HG03108 (cell line): ENCODE measurements at regions not wholly inside any gene's neighbourhood (a gene's known extent, or its start where the extent isn't known, plus 50 kb on each side); places are given as distances from the start of the nearest gene placed in this dataset.
"Not testable (repeated sequence)": the region's sequence is repeated elsewhere in the genome, so short reads cannot be mapped to it uniquely, and the experiment has no call there.

Experiments
- ATAC-seq: cut with Tn5 transposase; IDR thresholded peaks from one replicate; pipeline ENCODE4 v1.9.1; 2021; ENCODE audit warnings: moderate library complexity; ENCODE audit not compliant: unreplicated experiment

DNA sequence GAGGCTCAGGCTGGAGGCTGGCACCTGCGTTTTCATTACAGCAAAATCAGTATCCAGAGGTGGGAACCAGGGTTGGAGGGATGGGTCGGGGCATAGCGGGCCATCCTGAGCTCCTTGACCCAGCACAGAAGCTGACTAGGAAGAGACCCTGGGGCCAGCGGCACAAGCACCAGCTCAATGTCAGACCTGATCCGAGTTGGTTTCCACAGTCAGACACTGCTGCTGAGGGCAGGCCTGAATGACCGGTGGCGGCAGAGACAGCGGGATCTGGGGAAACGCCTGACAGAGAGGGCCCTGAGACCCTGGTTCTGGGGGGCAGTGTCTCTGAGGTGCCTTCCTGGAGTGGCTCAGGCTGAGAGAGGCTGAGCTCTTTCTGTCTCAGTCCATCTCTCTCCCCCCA, 162.0 kb upstream of the C1orf174 start:
- no peak for ATAC-seq

DNA sequence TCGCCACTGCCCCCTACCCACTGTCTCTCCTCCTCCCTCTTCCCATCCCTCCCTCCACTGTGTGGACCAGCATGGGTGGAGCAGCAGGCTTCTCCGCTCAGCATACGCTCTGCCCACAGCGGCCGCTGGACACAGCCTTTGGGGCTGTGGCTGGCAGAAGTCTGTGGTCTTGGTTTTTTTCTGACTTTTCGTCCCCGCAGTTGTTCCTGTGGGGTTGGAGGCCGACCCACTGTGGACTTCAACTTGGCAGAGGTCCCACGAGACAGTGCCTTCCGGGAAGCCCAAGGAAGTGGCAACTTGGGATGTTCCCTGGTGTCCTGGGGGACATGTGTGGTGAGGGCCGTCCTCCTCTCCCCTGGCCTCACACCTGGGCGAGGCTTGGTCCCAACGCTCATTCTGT, 162.5 kb upstream of the C1orf174 start:
- no peak for ATAC-seq

DNA sequence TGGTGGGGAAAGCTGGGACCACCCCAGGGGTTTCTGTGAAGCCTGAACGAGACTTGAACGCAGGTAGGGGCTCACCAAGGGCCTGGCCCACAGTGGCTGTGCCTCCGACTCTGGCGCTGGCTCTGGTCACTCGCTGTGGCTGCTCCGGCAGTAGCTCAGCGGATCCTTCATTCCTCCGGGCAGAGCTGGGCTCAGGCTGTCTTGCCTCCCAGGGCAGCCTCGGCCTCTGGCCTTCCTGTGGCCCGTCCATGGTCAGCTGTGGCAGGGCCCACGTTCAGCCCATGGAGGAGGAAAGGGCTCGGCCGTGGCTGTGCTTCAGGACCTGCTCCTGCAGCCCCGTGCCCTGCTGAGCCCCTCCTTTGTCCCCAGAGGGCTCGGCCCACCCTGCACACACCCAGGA, 162.9 kb upstream of the C1orf174 start:
- ATAC-seq: no peak

DNA sequence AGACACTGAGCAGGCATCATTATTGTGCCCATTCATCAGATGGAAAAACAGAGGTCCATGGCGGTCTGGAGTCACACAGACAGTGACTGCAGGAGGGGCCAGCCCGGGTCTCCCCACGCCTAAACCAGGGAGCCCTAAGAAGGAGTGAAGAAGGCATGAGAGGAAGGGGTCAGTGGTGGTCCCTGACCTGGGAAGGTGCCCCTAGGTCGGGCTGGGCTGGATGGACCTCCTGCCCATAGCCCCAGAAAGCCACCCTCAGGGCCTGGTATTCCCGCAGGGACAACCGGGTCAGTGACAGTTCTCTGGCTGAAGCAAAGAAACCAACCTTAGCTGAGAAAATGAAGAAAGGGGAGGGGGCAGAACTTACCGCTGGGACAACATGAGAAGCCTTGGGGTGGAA, 163.4 kb upstream of the C1orf174 start:
- ATAC-seq: no peak

DNA sequence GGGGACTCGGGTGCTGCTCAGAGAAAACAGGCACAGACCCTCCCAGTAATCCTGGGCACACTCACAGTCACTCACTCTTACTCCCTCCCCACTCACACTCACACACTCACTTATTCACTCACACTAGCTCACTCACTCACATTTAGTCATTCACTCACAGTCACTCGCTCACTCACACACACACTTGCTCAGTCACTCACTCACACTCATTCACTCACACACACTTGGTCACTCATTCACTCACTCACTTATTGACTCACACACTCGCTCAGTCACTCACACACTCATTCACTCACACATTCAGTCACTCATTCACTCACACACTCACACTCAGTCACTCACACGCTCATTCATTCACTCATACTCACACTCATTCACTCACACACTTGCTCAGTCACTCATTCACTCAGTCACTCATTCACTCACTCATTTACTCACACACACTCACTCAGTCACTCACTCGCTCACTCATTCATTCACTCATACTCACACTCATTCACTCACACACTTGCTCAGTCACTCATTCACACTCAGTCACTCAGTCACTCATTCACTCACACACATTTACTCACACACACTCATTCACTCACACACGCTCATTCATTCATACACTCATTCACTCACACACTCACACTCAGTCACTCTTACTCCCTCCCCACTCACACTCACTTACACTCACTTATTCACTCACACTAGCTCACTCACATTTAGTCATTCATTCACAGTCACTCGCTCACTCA, 164.2 kb upstream of the C1orf174 start:
- ATAC-seq: no peak

DNA sequence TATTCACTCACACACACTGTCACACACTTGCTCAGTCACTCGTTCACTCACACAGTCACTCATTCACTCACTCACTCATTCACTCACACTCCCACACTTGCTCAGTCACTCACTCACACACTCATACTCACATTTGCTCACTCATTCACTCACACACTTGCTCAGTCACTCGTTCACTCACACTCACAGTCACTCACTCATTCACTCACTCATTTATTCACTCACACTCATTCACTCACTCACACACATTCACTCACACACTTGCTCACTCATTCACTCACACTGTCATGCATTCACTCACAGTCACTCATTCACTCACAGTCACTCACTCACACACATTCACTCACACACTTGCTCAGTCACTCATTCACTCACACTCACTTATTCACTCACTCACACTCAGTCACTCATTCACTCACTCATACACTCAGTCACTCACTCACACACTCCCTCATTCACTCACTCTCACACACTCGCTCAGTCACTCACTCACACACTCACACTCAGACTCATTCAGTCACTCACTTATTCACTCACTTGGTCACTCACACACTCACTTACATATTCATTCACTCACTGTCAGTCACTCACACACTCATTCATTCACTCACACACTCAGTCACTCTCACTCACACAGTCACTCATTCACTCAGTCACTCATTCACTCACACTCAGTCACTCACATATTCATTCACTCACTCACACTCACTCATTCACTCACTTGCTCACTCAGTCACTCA, 167.0 kb upstream of the C1orf174 start:
- no peak for ATAC-seq

DNA sequence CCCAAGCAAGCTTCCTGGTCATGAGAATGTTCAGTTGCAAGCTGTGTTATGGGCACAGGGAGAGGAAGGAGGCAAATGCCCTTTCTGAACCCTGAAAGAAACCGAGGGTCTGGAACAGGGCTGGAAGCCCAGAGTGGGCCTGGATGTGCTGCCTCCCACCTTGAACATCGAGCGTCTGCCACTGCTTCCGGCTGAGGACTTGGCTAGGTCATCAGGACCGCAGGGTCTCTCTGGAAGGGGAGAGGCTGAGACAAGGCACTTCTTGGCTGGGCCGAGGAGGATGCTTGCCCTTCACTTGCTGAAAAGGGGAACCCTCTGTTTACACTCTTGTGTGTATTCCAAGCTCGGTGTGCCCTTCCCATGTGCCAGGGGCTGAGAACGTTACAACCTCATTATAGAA, 168.0 kb upstream of the C1orf174 start:
- no peak for ATAC-seq

DNA sequence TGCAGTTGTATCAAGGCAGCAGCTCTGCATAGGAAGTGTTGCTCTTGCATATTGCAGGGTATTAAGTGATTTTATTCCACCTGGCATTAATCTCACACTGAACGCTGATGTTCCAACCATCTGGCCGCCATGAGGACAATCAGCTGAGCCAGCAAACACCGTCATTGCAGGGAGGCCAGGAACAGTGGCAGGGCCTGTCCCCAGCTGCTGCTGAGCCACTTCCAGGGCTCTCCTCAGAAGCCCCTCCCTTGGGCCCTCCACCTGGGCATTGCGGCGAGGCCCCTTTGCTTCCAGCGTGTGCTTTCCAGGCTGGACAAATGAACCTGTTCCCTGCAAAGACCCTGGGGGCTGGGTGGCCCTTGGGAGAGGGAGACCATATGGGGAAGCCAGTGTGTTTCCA, 171.6 kb upstream of the C1orf174 start:
- ATAC-seq: no peak

DNA sequence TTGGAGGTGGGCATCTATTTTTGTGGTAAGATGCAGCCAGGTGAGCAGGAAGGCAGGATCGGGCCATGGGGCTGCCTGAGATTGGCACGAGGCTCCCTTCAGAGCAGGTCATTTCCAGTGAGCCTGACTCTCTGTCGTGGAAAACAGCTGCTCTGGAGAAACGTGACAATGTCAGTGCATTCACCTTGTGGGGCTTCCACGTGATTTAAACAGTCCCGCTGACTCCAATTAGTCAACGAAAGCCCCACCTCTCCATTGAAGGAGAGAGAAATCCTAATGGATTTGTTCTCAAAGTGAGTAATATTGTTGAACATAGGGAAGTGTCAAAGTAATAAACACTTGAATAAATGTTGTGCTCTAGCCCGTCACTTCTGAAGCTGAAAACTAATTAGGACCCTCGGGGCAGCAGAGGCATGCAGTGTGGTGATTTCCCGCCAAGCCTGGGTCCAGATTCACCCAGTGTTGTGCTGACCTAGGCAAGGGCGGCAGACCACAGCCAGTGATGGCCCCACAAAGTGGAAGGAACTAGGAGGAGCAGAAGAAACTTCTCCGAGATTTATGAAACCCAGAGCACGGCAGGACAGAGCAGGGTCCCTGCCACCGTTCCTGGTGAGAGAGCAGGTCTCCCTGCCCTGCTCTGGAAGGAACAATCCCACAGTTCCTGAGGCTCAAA, 172.5 kb upstream of the C1orf174 start:
- ATAC-seq: no peak

DNA sequence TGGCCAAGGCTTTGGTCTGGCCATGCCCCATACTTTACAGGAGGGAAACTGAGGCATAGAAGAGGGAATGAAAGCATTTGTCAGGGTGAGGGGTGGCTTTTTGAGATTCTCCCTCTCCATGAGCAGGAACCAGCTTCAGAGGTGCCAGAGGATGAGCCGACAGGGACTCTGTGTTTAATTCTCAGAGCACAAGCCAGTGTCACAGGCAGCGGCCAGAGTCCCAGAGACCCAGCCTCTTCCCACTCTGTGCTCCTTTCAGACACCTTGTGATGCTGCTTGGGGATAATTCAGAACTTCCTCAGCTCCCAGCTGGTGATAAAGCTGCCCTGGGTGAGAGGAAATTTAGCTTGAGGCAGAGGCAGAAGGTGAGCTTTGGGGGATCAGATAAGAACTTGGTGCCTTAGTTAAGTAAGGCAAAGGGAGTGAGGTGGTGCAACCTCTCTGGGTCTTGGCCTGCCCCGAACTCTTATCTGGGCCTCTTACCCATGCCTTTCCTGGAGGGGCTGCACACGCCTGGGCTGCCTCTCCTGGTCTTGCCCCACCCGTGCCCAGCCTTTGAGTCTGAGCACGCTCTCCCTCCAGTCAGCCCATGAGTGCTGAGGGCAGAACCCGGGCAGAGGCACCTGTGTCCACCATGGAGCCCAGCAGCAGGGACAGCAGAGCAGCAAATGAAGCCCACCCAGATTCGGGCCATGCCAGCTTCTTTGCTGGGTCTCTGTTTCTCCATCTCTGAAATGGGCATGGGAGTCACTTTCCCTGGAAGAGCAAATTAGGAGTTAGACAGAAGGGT, 175.6 kb upstream of the C1orf174 start:
- no peak for ATAC-seq

DNA sequence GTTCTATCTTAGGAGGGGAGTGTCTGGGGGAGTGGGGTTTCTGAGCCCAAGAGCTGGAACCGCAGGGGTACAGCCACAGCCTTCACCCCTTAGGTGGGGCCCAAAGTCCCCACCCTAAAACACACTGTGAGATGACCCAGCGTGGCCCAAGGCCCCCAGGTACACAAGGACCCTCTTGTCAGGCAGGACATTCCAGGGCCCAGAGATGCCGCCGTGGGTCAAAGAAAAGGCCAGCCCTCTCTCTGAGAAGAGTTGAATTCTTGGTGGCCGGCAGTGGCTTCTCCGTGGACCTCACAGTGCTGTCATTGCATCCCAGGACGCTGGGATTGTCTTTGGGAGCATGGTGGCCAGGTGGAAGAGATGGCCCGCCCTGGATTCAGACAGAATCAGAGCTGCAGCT, 176.3 kb upstream of the C1orf174 start:
- no peak for ATAC-seq

DNA sequence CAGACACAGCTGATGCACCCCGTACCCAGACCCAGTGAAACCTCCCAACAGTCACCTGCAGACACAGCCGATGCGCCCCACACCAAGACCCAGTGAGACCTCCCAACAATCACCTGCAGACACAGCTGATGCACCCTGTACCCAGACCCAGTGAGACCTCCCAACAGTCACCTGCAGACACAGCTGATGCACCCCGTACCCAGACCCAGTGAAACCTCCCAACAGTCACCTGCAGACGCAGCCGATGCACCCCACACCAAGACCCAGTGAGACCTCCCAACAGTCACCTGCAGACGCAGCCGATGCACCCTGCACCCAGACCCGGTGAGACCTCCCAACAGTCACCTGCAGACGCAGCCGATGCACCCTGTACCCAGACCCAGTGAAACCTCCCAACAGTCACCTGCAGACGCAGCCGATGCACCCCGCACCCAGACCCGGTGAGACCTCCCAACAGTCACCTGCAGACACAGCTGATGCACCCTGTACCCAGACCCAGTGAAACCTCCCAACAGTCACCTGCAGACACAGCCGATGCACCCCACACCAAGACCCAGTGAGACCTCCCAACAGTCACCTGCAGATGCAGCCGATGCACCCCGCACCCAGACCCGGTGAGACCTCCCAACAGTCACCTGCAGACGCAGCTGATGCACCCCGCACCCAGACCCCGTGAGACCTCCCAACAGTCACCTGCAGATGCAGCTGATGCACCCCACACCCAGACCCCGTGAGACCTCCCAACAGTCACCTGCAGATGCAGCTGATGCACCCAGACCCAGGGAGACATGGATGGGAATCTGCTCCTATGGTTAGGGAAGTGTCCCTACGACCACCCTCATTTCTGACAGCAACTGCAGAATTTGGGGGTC, 178.3 kb upstream of the C1orf174 start:
- ATAC-seq: not testable (repeated sequence)

DNA sequence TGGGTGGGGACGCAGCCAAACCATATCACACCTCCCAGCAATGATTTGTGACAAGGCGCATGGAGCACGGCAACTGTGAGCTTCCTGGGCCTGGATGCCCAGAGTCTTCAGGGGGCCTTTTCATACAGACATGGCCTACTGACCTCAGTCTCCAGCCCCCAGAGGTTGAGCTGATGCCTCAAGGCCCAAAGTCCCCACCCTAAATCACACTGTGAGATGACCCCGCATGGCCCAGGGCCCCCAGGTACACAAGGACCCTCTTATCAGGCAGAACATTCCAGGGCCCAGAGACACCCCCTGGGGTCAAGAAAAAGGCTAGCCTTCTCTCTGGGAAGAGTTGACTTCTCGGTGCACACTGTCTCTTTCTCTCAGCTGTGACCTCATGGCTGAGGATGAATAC, 179.7 kb upstream of the C1orf174 start:
- no peak for ATAC-seq

DNA sequence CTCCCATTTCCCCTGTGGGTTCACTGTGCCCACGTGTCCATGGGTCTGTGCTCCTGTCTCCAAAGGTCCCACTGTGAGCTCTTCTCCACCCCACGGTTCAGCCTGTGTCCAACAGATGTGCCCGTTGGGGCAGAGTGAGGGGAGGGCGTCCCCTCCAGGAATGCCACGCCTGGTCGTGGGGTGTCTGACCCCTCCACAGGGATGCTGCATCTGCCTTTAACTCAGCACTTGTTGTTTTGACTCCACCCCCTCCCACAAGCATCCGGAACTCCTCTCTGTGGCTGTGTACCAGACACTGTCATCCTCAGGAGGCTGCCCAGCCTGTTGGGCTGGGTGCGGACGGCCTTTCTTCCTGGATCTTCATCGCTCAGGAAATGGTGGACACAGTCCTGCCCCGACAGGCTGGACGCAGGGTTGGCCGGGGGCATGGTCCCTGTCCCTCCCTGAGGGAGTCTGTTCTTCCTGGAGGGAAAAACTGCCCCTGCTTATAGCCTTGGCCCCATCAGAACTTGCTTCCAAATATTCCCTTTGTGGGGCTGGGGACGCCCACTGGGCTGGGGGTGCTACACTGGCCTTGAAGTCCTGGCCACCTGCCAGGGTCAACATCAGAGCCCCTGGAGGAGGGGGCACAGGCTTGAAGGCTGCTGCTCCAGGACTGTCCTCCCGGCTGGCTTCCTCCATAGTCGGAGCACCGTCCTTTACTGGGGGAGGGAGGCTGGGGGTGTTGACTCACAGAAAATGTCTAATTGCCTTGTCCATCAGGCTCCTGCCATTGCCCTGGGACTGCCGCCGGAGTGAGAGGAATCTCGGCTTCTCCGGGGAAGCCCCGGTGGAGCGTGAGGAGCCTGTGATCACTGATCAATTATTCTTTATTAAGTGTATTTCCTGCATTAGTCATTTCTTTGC, 182.0 kb upstream of the C1orf174 start:
- ATAC-seq: no peak

DNA sequence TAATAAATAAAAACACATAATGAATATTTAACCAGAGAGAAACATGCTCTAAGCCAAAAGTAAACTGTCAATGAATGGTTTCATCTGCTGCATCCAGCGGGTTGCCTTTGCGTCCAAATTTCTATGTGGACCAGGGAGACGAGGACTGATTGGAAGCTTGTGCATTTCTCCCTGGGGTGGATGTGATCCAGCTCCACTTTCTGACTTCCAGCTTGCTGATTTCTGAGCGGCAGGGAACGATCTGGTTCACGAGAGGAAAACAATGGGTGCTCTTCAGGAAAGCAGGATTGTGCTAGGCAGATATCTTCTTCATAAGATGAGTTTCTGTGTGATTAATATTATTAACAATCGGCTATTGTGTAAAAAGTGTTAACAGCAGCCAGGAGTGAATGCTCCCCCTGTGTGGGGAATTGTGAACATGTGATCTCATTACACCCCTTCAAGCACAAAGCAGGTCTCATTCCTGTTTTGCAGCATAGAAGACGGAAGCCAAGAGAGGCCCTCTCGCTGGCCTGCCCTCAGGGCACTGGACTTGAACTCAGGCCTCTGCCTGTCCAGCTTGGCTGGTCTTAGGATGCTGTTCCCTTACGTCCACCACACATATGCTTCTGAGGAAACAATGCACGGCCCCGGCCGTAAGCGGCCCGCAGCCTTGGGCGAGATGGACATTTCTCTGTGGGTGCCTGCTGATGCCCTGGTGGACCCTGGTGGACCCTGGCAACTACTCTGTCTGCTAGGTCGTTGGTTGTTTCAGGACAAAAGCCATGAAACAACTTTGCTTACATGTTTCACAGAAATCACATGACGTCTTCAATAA, 183.4 kb upstream of the C1orf174 start:
- no peak for ATAC-seq

DNA sequence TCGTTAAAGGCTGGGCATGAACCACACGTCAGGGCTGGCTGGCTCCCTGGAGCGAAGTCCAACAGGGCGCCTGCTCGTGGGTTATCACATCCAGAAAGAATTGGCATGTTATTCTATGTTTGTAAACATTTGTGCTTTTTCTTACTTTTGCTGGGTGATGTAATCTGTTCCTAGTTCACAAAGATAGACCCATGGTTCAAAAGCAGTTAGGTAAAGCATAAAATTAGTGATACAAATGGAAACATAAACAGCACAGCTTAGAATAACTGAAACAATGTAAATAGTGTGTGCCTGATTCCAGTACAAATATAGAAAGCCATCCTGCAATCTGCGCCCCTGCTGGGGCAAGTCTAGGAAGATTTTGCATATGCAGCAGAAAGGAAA, 184.0 kb upstream of the C1orf174 start:
- no peak for ATAC-seq

DNA sequence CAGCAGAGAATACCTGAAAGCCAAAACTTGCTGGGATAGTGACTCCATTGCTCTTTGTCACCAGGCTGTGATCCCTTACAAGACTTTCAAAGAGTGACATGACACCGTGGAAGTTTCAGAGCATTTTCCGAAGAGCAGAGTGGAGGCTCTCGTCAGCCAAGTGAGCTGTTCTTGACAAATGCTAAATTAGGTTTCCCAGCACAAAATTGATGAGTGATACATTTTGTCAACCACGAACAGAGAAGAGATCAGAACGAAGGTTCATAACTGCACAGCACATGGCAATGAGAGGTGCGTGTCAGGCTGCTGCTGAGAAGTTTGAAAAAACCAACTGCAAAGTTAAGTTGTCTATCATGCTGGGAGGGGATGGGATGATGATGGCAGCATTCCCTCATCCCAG, 184.4 kb upstream of the C1orf174 start:
- ATAC-seq: no peak

DNA sequence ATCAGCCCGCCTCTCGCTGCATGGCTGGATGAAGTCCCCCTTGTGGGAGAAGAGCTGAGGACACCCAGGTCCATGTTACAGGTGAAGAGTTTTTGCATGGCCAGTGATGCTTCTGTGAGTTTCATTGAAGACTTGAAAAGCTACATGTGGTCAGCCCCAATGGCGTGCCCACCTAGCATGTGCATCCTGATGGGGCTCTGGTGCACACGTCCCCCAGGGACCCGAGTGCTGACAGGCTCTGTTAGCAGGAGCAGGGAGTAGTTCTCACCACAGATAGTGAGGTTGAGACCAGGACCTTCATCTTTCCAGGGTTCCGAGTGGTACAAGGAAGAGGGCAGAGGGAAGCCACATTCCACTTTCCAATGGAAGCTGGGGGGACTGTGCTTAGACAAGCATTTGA, 184.8 kb upstream of the C1orf174 start:
- no peak for ATAC-seq

DNA sequence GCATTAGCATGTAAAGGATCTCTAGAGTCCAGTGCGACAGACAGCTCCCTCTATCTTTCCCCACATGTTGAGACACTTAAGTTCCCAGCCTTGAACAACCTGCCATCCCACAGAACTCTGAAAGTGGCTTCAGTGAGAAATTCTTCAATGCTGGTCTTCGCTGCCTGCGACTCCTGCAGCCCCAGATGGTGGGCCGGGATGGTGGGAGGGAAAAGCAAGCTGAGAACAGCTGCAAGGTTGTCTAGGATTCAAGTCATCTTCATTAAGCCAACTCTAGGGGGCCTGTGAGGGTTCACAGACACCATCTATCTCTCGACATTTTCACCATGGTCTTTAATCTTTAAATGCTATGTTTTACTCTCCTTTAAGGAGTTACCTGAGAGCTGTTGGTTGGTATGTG, 185.5 kb upstream of the C1orf174 start:
- no peak for ATAC-seq
